SK-N-SH treated with all-trans-retinoic acid at 6 μM for 48 hours (cell line): ENCODE measurements at regions not wholly inside any gene's neighbourhood (a gene's known extent, or its start where the extent isn't known, plus 50 kb on each side); places are given as distances from the start of the nearest gene placed in this dataset.

Experiments used
- ATAC-seq: fragments of 200-7000 bp; cut with Tn5 transposase; 3 replicates; pipeline ENCODE4 v1.9.1; 2020; ENCODE audit warnings: mild to moderate bottlenecking, moderate library complexity
- ARNTL ChIP-seq: fragments of 450-650 bp; formaldehyde crosslinking; IDR thresholded peaks from 2 replicates; pipeline ENCODE4 v1.5.0; 2020; ENCODE audit warnings: low read depth, mild to moderate bottlenecking, moderate library complexity, borderline replicate concordance
- BACH2 ChIP-seq: fragments of 250-450 bp; sonication (Bioruptor Pico); IDR thresholded peaks from 2 replicates; pipeline ENCODE4 v1.9.0; 2021; ENCODE audit warnings: mild to moderate bottlenecking, borderline replicate concordance
- CSDC2 ChIP-seq: fragments of 250-450 bp; sonication (Bioruptor Pico); IDR thresholded peaks from 2 replicates; pipeline ENCODE4 v1.5.0; 2020; ENCODE audit warnings: mild to moderate bottlenecking, moderate library complexity
- ESRRG ChIP-seq: fragments of 250-450 bp; sonication (Bioruptor Pico); IDR thresholded peaks from 2 replicates; pipeline ENCODE4 v1.6.1; 2021; ENCODE audit warnings: mild to moderate bottlenecking
- GLIS3 ChIP-seq: fragments of 250-450 bp; sonication (Bioruptor Pico); IDR thresholded peaks from 2 replicates; pipeline ENCODE4 v1.5.0; 2020; ENCODE audit warnings: mild to moderate bottlenecking, moderate library complexity
- ISL1 ChIP-seq: fragments of 250-450 bp; sonication (Bioruptor Pico); IDR thresholded peaks from 2 replicates; pipeline ENCODE4 v2.1.2; 2022; ENCODE audit warnings: mild to moderate bottlenecking, moderate library complexity
- OSR1 ChIP-seq: fragments of 250-450 bp; sonication (Bioruptor Pico); IDR thresholded peaks from 2 replicates; pipeline ENCODE4 v1.8.0; 2022; ENCODE audit warnings: moderate library complexity, mild to moderate bottlenecking, inconsistent platforms
- PATZ1 ChIP-seq: fragments of 250-450 bp; sonication (Bioruptor Pico); IDR thresholded peaks from 2 replicates; pipeline ENCODE4 v1.8.0; 2020; ENCODE audit warnings: mild to moderate bottlenecking, moderate library complexity, borderline replicate concordance
- POU6F1 ChIP-seq: fragments of 250-450 bp; sonication (Bioruptor Pico); IDR thresholded peaks from 2 replicates; pipeline ENCODE4 v1.8.0; 2021; ENCODE audit warnings: low read depth, mild to moderate bottlenecking, moderate library complexity, borderline replicate concordance
- PPARA ChIP-seq: fragments of 250-450 bp; sonication (Bioruptor Pico); IDR thresholded peaks from 2 replicates; pipeline ENCODE4 v1.5.0; 2020; ENCODE audit warnings: mild to moderate bottlenecking, borderline replicate concordance
- RARB ChIP-seq: fragments of 250-450 bp; sonication (Bioruptor Pico); IDR thresholded peaks from 2 replicates; pipeline ENCODE4 v1.8.0; 2021; ENCODE audit warnings: mild to moderate bottlenecking, moderate library complexity
- SNAI2 ChIP-seq: fragments of 250-450 bp; sonication (Bioruptor Pico); IDR thresholded peaks from 2 replicates; pipeline ENCODE4 v1.5.0; 2020; ENCODE audit warnings: mild to moderate bottlenecking, moderate library complexity
- TCF4 ChIP-seq: fragments of 250-450 bp; sonication (Bioruptor Pico); IDR thresholded peaks from 2 replicates; pipeline ENCODE4 v1.8.0; 2021; ENCODE audit warnings: mild to moderate bottlenecking, moderate library complexity, borderline replicate concordance
- TOX ChIP-seq: fragments of 250-450 bp; sonication (Bioruptor Pico); IDR thresholded peaks from 2 replicates; pipeline ENCODE4 v1.8.0; 2021; ENCODE audit warnings: mild to moderate bottlenecking, moderate library complexity, borderline replicate concordance
- ZC3H10 ChIP-seq: fragments of 250-450 bp; sonication (Bioruptor Pico); IDR thresholded peaks from 2 replicates; pipeline ENCODE4 v1.5.1; 2021; ENCODE audit warnings: mild to moderate bottlenecking, moderate library complexity
- ZNF565 ChIP-seq: fragments of 450-650 bp; formaldehyde crosslinking; conservative IDR thresholded peaks from 2 replicates; pipeline ENCODE4 v1.5.0; 2020; ENCODE audit warnings: low read depth, mild to moderate bottlenecking, moderate library complexity
- ZNF70 ChIP-seq: fragments of 450-650 bp; formaldehyde crosslinking; IDR thresholded peaks from 2 replicates; pipeline ENCODE4 v1.5.0; 2020; ENCODE audit warnings: mild to moderate bottlenecking, moderate library complexity
- ZNF8 ChIP-seq: fragments of 450-650 bp; formaldehyde crosslinking; IDR thresholded peaks from 2 replicates; pipeline ENCODE4 v1.5.0; 2020; ENCODE audit warnings: mild to moderate bottlenecking, moderate library complexity
- TF ChIP-seq, protein P1 (sequence below): fragments of 250-450 bp; sonication (Bioruptor Pico); IDR thresholded peaks from 2 replicates; pipeline ENCODE4 v1.5.1; 2020; ENCODE audit warnings: low read depth, mild to moderate bottlenecking, moderate library complexity
- TF ChIP-seq, protein P2 (sequence below): fragments of 250-450 bp; sonication (Bioruptor Pico); IDR thresholded peaks from 2 replicates; pipeline ENCODE4 v1.5.0; 2020; ENCODE audit warnings: mild to moderate bottlenecking, moderate library complexity
- TF ChIP-seq, protein P3 (sequence below): fragments of 250-450 bp; sonication (Bioruptor Pico); IDR thresholded peaks from 2 replicates; pipeline ENCODE4 v1.5.1; 2021; ENCODE audit warnings: mild to moderate bottlenecking, moderate library complexity

DNA sequence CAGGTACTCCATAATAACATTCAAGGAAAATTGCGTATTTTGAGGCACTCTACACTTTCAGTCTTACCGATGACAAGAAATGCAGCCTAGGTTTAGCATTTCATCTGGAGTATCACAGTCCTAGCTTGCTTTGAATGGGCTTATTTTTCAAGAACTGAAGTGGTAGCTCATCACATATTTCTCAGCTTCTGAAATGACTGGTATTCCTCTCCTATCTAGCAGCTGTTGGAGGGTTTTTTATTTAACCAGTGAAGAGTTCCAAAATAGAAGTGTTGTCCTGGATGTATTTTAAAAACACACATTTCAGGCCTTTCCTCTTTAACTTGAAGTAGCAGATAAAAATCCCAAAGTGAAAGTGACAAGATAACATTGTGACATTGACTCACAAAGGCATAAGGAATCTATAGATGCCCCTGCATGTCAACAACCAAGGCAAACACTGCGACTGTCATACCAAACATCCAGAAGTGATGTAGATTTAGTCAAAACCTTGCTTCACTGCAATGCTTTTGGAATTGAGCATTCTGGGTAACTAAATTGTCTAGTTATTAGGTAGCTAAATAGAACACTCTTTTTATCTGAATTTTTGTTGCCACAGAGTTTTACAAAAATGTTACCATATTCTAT is 182.2 kb upstream of the FBXO33 start:
- TF ChIP-seq CSDC2 (no peak), ZNF70 (CRISPR knock-in tag) (no peak), TCF4 (no peak), RARB (no peak), ZNF565 (no peak), ISL1 (CRISPR knock-in tag) (no peak), PPARA (CRISPR knock-in tag) (no peak), ARNTL (CRISPR knock-in tag) (no peak), SNAI2 (CRISPR knock-in tag) (no peak), TOX (CRISPR knock-in tag) (no peak), ESRRG (CRISPR knock-in tag) (no peak), POU6F1 (CRISPR knock-in tag) (no peak), ZNF8 (no peak), PATZ1 (no peak)
- TF ChIP-seq, protein P1, sequence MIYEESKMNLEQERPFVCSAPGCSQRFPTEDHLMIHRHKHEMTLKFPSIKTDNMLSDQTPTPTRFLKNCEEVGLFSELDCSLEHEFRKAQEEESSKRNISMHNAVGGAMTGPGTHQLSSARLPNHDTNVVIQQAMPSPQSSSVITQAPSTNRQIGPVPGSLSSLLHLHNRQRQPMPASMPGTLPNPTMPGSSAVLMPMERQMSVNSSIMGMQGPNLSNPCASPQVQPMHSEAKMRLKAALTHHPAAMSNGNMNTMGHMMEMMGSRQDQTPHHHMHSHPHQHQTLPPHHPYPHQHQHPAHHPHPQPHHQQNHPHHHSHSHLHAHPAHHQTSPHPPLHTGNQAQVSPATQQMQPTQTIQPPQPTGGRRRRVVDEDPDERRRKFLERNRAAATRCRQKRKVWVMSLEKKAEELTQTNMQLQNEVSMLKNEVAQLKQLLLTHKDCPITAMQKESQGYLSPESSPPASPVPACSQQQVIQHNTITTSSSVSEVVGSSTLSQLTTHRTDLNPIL (CRISPR knock-in tag), result no peak
- TF ChIP-seq, protein P2, sequence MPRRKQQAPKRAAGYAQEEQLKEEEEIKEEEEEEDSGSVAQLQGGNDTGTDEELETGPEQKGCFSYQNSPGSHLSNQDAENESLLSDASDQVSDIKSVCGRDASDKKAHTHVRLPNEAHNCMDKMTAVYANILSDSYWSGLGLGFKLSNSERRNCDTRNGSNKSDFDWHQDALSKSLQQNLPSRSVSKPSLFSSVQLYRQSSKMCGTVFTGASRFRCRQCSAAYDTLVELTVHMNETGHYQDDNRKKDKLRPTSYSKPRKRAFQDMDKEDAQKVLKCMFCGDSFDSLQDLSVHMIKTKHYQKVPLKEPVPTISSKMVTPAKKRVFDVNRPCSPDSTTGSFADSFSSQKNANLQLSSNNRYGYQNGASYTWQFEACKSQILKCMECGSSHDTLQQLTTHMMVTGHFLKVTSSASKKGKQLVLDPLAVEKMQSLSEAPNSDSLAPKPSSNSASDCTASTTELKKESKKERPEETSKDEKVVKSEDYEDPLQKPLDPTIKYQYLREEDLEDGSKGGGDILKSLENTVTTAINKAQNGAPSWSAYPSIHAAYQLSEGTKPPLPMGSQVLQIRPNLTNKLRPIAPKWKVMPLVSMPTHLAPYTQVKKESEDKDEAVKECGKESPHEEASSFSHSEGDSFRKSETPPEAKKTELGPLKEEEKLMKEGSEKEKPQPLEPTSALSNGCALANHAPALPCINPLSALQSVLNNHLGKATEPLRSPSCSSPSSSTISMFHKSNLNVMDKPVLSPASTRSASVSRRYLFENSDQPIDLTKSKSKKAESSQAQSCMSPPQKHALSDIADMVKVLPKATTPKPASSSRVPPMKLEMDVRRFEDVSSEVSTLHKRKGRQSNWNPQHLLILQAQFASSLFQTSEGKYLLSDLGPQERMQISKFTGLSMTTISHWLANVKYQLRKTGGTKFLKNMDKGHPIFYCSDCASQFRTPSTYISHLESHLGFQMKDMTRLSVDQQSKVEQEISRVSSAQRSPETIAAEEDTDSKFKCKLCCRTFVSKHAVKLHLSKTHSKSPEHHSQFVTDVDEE, result no peak
- ATAC-seq, result no peak

GRCh38 chr14:39609119-39609518 is 176.9 kb upstream of the FBXO33 start:
- ATAC-seq, result no peak
- no peak for TF ChIP-seq TCF4
- no peak for TF ChIP-seq ARNTL (CRISPR knock-in tag)
- TF ChIP-seq PATZ1, result no peak
- TF ChIP-seq SNAI2 (CRISPR knock-in tag), result no peak
- no peak for TF ChIP-seq ZC3H10 (CRISPR knock-in tag)
- TF ChIP-seq ZNF565, result no peak
- TF ChIP-seq OSR1 (CRISPR knock-in tag), result no peak
- no peak for TF ChIP-seq BACH2
- TF ChIP-seq POU6F1 (CRISPR knock-in tag), result no peak
- TF ChIP-seq ZNF8, result no peak
- TF ChIP-seq TOX (CRISPR knock-in tag), result no peak
- TF ChIP-seq ISL1 (CRISPR knock-in tag), result no peak
- no peak for TF ChIP-seq ZNF70 (CRISPR knock-in tag)
- no peak for TF ChIP-seq GLIS3 (CRISPR knock-in tag)
- TF ChIP-seq, protein P1 (CRISPR knock-in tag), result no peak
- no peak for TF ChIP-seq PPARA (CRISPR knock-in tag)
- TF ChIP-seq, protein P3, sequence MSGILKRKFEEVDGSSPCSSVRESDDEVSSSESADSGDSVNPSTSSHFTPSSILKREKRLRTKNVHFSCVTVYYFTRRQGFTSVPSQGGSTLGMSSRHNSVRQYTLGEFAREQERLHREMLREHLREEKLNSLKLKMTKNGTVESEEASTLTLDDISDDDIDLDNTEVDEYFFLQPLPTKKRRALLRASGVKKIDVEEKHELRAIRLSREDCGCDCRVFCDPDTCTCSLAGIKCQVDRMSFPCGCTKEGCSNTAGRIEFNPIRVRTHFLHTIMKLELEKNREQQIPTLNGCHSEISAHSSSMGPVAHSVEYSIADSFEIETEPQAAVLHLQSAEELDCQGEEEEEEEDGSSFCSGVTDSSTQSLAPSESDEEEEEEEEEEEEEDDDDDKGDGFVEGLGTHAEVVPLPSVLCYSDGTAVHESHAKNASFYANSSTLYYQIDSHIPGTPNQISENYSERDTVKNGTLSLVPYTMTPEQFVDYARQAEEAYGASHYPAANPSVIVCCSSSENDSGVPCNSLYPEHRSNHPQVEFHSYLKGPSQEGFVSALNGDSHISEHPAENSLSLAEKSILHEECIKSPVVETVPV (CRISPR knock-in tag), result no peak
